HEK293 (cell line): ENCODE measurements at regions not wholly inside any gene's neighbourhood (a gene's known extent, or its start where the extent isn't known, plus 50 kb on each side); places are given as distances from the start of the nearest gene placed in this dataset.

Experiments
- CTCF ChIA-PET: fragments of 350-600 bp; formaldehyde crosslinking; extraction: SDS; loops from one replicate; lab custom pipeline; 2021; ENCODE audit warnings: antibody characterized with exemption; lab: Yijun Ruan, JAX
- POLR2A ChIA-PET: fragments of 300-600 bp; formaldehyde crosslinking; extraction: SDS; loops from one replicate; lab custom pipeline; 2020; ENCODE audit warnings: antibody characterized with exemption, inconsistent platforms; lab: Yijun Ruan, JAX
- H3K27ac ChIP-seq: fragments of 200-500 bp; sonication (Bioruptor generic); 2 replicates; pipeline ENCODE4 v1.5.1; 2014; ENCODE audit warnings: low read depth, low read length, control low read depth, inconsistent platforms; ENCODE audit errors: extremely low read depth
- H3K36me3 ChIP-seq, 2 experiments: fragments of 200-500 bp in 1 of 2; sonication (Bioruptor generic) in 1 of 2; 1 replicate in 1 of 2; 2 replicates in 1 of 2; pipeline ENCODE4 v1.5.1; 2014 to 2017; ENCODE audit warnings: inconsistent platforms in 2 of 2, low read length in 2 of 2; ENCODE audit not compliant: control insufficient read depth in 2 of 2, insufficient read depth in 1 of 2
- H3K4me1 ChIP-seq: fragments of 200-500 bp; sonication (Bioruptor generic); 2 replicates; pipeline ENCODE4 v1.5.1; 2014; ENCODE audit warnings: mild to moderate bottlenecking, low read length, inconsistent platforms; ENCODE audit not compliant: control insufficient read depth, insufficient read depth
- H3K4me3 ChIP-seq: 2 replicates; pipeline ENCODE4 v1.5.1; 2011; ENCODE audit warnings: low read depth, mild to moderate bottlenecking, control low read depth, low read length, moderate library complexity
- H3K9me3 ChIP-seq: fragments of 200-500 bp; sonication (Bioruptor generic); 2 replicates; pipeline ENCODE4 v1.5.1; 2014; ENCODE audit warnings: low read depth, low read length, inconsistent platforms; ENCODE audit not compliant: control insufficient read depth, insufficient read depth
- GLIS1 ChIP-seq: fragments of 450-650 bp; formaldehyde crosslinking; IDR thresholded peaks from 2 replicates; pipeline ENCODE4 v1.5.1; 2016; ENCODE audit warnings: missing biosample characterization, missing genetic modification characterization
- HOXD13 ChIP-seq: sonication (generic); formaldehyde crosslinking; IDR thresholded peaks from 2 replicates; pipeline ENCODE4 v1.8.0; 2022; ENCODE audit warnings: missing genetic modification reagents, borderline replicate concordance
- INSM2 ChIP-seq: fragments of 450-650 bp; formaldehyde crosslinking; IDR thresholded peaks from 2 replicates; pipeline ENCODE4 v1.5.1; 2016; ENCODE audit warnings: missing biosample characterization, missing genetic modification characterization
- KLF10 ChIP-seq: fragments of 450-650 bp; IDR thresholded peaks from 2 replicates; pipeline ENCODE4 v1.5.1; 2018; ENCODE audit warnings: missing biosample characterization, mild to moderate bottlenecking, missing genetic modification characterization
- OSR2 ChIP-seq: fragments of 450-650 bp; formaldehyde crosslinking; IDR thresholded peaks from 2 replicates; pipeline ENCODE4 v1.5.1; 2016; ENCODE audit warnings: missing biosample characterization, missing genetic modification characterization
- OVOL3 ChIP-seq: fragments of 450-650 bp; formaldehyde crosslinking; IDR thresholded peaks from 2 replicates; pipeline ENCODE4 v1.5.1; 2016; ENCODE audit warnings: missing biosample characterization, missing genetic modification characterization
- SP7 ChIP-seq: fragments of 450-650 bp; formaldehyde crosslinking; IDR thresholded peaks from 2 replicates; pipeline ENCODE4 v1.5.1; 2016; ENCODE audit warnings: missing biosample characterization, missing genetic modification characterization
- WT1 ChIP-seq: fragments of 450-650 bp; formaldehyde crosslinking; IDR thresholded peaks from 2 replicates; pipeline ENCODE4 v1.5.1; 2016; ENCODE audit warnings: missing biosample characterization, missing genetic modification characterization
- ZBTB26 ChIP-seq: fragments of 450-650 bp; formaldehyde crosslinking; optimal IDR thresholded peaks from 2 replicates; pipeline ENCODE3; 2016; ENCODE audit warnings: missing biosample characterization, mild to moderate bottlenecking, missing genetic modification characterization
- ZBTB8A ChIP-seq: fragments of 450-650 bp; formaldehyde crosslinking; IDR thresholded peaks from 2 replicates; pipeline ENCODE4 v1.5.1; 2016; ENCODE audit warnings: missing biosample characterization, missing genetic modification characterization
- ZFHX2 ChIP-seq: fragments of 450-650 bp; formaldehyde crosslinking; conservative IDR thresholded peaks from 2 replicates; pipeline ENCODE4 v1.5.1; 2016; ENCODE audit warnings: missing biosample characterization, missing genetic modification characterization
- ZNF24 ChIP-seq: fragments of 450-650 bp; formaldehyde crosslinking; IDR thresholded peaks from 2 replicates; pipeline ENCODE4 v1.5.1; 2016; ENCODE audit warnings: missing biosample characterization, missing genetic modification characterization
- ZNF248 ChIP-seq: fragments of 450-650 bp; formaldehyde crosslinking; IDR thresholded peaks from 2 replicates; pipeline ENCODE4 v1.5.1; 2017; ENCODE audit warnings: missing biosample characterization, missing genetic modification characterization
- ZNF266 ChIP-seq: fragments of 450-650 bp; formaldehyde crosslinking; IDR thresholded peaks from 2 replicates; pipeline ENCODE4 v1.5.1; 2016; ENCODE audit warnings: missing biosample characterization, missing genetic modification characterization, low read depth
- ZNF335 ChIP-seq: fragments of 450-650 bp; formaldehyde crosslinking; conservative IDR thresholded peaks from 2 replicates; pipeline ENCODE4 v1.5.1; 2016; ENCODE audit warnings: missing biosample characterization, missing genetic modification characterization
- ZNF350 ChIP-seq: fragments of 450-650 bp; formaldehyde crosslinking; IDR thresholded peaks from 2 replicates; pipeline ENCODE4 v1.5.0; 2017; ENCODE audit warnings: missing biosample characterization, mild to moderate bottlenecking, missing genetic modification characterization
- ZNF394 ChIP-seq: fragments of 450-650 bp; formaldehyde crosslinking; IDR thresholded peaks from 2 replicates; pipeline ENCODE4 v1.5.1; 2016; ENCODE audit warnings: missing biosample characterization, missing genetic modification characterization, mild to moderate bottlenecking, moderate library complexity, borderline replicate concordance
- ZNF416 ChIP-seq: fragments of 450-650 bp; formaldehyde crosslinking; IDR thresholded peaks from 2 replicates; pipeline ENCODE4 v1.5.1; 2016; ENCODE audit warnings: missing biosample characterization, missing genetic modification characterization
- ZNF529 ChIP-seq: fragments of 450-650 bp; formaldehyde crosslinking; IDR thresholded peaks from 2 replicates; pipeline ENCODE4 v1.5.1; 2017; ENCODE audit warnings: missing genetic modification characterization, missing biosample characterization; ENCODE audit not compliant: insufficient replicate concordance
- ZNF560 ChIP-seq: fragments of 450-650 bp; formaldehyde crosslinking; IDR thresholded peaks from 2 replicates; pipeline ENCODE4 v1.5.1; 2017; ENCODE audit warnings: missing biosample characterization, missing genetic modification characterization, borderline replicate concordance
- ZNF561 ChIP-seq: fragments of 450-650 bp; IDR thresholded peaks from 2 replicates; pipeline ENCODE4 v1.5.1; 2018; ENCODE audit warnings: missing biosample characterization, missing genetic modification characterization, borderline replicate concordance
- ZNF624 ChIP-seq: fragments of 450-650 bp; formaldehyde crosslinking; IDR thresholded peaks from 2 replicates; pipeline ENCODE4 v1.5.1; 2017; ENCODE audit warnings: missing biosample characterization, missing genetic modification characterization
- ZNF830 ChIP-seq: fragments of 450-650 bp; IDR thresholded peaks from 2 replicates; pipeline ENCODE4 v1.5.0; 2018; ENCODE audit warnings: missing biosample characterization, missing genetic modification characterization, low read depth, mild to moderate bottlenecking, moderate library complexity
- ZNF837 ChIP-seq: fragments of 450-650 bp; formaldehyde crosslinking; IDR thresholded peaks from 2 replicates; pipeline ENCODE4 v1.5.1; 2016; ENCODE audit warnings: missing biosample characterization, missing genetic modification characterization
- TF ChIP-seq, protein P1 (sequence below): fragments of 450-650 bp; formaldehyde crosslinking; IDR thresholded peaks from 2 replicates; pipeline ENCODE4 v1.5.1; 2016; ENCODE audit warnings: missing biosample characterization, missing genetic modification characterization, low read depth
- TF ChIP-seq, protein P2 (sequence below): fragments of 450-650 bp; formaldehyde crosslinking; IDR thresholded peaks from 2 replicates; pipeline ENCODE4 v1.5.1; 2016; ENCODE audit warnings: missing biosample characterization, missing genetic modification characterization
- TF ChIP-seq, protein P3 (sequence below): fragments of 450-650 bp; formaldehyde crosslinking; IDR thresholded peaks from 2 replicates; pipeline ENCODE4 v1.5.1; 2016; ENCODE audit warnings: missing biosample characterization, missing genetic modification characterization, low read depth

GRCh38 chr7:85565276-85565675 is 378.4 kb upstream of the SEMA3D start (continued):
- TF ChIP-seq ZNF335 (tag by site-specific recombination) (no peak), ZNF837 (no peak), ZNF248 (tag by site-specific recombination) (no peak), WT1 (tag by site-specific recombination) (no peak), ZNF624 (no peak), ZNF266 (no peak), ZNF830 (tag by site-specific recombination) (no peak), SP7 (tag by site-specific recombination) (no peak)

- ChIA-PET POLR2A (no interaction called here), CTCF (interaction anchor here (0.6 to 0.8 kb wide), 2 partner anchors 10 to 534 kb away, joined by 3 to 4 read pairs; no protein-coding TSS in a partner anchor)
- H3K36me3 ChIP-seq: no peaks in the 10 kb centered on the region
- H3K4me1 ChIP-seq: no peaks in the 10 kb centered on the region
- no peak overlapping the region for H3K4me3 ChIP-seq
- no peak overlapping the region for H3K27ac ChIP-seq
- TF ChIP-seq ZNF529 (tag by site-specific recombination): no peak
- TF ChIP-seq ZNF560 (tag by site-specific recombination): no peak
- TF ChIP-seq, protein P1, sequence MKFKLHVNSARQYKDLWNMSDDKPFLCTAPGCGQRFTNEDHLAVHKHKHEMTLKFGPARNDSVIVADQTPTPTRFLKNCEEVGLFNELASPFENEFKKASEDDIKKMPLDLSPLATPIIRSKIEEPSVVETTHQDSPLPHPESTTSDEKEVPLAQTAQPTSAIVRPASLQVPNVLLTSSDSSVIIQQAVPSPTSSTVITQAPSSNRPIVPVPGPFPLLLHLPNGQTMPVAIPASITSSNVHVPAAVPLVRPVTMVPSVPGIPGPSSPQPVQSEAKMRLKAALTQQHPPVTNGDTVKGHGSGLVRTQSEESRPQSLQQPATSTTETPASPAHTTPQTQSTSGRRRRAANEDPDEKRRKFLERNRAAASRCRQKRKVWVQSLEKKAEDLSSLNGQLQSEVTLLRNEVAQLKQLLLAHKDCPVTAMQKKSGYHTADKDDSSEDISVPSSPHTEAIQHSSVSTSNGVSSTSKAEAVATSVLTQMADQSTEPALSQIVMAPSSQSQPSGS (tag by site-specific recombination): no peak
- TF ChIP-seq ZNF624: no peak
- no peak for TF ChIP-seq ZNF394 (tag by site-specific recombination)
- TF ChIP-seq ZBTB8A (tag by site-specific recombination): no peak
- no peak for TF ChIP-seq GLIS1 (tag by site-specific recombination)
- TF ChIP-seq KLF10 (tag by site-specific recombination): no peak
- TF ChIP-seq, protein P2, sequence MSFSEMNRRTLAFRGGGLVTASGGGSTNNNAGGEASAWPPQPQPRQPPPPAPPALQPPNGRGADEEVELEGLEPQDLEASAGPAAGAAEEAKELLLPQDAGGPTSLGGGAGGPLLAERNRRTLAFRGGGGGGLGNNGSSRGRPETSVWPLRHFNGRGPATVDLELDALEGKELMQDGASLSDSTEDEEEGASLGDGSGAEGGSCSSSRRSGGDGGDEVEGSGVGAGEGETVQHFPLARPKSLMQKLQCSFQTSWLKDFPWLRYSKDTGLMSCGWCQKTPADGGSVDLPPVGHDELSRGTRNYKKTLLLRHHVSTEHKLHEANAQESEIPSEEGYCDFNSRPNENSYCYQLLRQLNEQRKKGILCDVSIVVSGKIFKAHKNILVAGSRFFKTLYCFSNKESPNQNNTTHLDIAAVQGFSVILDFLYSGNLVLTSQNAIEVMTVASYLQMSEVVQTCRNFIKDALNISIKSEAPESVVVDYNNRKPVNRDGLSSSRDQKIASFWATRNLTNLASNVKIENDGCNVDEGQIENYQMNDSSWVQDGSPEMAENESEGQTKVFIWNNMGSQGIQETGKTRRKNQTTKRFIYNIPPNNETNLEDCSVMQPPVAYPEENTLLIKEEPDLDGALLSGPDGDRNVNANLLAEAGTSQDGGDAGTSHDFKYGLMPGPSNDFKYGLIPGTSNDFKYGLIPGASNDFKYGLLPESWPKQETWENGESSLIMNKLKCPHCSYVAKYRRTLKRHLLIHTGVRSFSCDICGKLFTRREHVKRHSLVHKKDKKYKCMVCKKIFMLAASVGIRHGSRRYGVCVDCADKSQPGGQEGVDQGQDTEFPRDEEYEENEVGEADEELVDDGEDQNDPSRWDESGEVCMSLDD (tag by site-specific recombination): no peak
- no peaks in the 10 kb centered on the region for H3K9me3 ChIP-seq
Measured at GRCh38 chr7:85564861-85565260, 378.0 kb upstream of the SEMA3D start.

DNA sequence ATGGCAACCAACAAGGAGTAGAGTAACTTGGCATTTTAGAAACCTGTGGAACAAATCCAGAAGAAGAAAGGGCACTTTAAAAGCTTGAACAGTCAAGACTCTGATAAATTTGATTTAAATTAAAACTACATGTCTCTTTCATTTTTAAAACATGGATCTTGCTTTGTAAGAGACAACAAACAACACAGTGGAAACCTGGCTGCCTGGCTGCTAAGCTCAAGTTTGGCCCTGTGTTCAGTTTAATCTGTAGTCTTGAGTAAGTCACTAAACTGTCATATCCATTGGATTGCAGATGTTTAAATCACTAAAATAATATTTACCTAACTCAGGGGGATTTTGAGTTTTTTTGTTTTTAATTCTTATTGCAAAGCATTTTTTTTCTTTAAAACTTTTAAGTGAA is 374.9 kb upstream of the SEMA3D start:
- POLR2A ChIA-PET: no interaction called here
- Histone ChIP-seq H3K4me3 (no peak overlapping the region), H3K36me3 (no peaks in the 10 kb centered on the region), H3K9me3 (no peaks in the 10 kb centered on the region), H3K27ac (no peak overlapping the region), H3K4me1 (no peaks in the 10 kb centered on the region)
- CTCF ChIA-PET: no interaction called here
- TF ChIP-seq OSR2 (tag by site-specific recombination) (no peak), ZBTB26 (no peak), ZNF24 (no peak), ZNF350 (tag by site-specific recombination) (no peak), INSM2 (tag by site-specific recombination) (no peak), HOXD13 (CRISPR knock-in tag) (no peak), ZNF416 (tag by site-specific recombination) (no peak), OVOL3 (tag by site-specific recombination) (no peak), ZFHX2 (tag by site-specific recombination) (no peak), ZNF561 (no peak)
- TF ChIP-seq, protein P3, sequence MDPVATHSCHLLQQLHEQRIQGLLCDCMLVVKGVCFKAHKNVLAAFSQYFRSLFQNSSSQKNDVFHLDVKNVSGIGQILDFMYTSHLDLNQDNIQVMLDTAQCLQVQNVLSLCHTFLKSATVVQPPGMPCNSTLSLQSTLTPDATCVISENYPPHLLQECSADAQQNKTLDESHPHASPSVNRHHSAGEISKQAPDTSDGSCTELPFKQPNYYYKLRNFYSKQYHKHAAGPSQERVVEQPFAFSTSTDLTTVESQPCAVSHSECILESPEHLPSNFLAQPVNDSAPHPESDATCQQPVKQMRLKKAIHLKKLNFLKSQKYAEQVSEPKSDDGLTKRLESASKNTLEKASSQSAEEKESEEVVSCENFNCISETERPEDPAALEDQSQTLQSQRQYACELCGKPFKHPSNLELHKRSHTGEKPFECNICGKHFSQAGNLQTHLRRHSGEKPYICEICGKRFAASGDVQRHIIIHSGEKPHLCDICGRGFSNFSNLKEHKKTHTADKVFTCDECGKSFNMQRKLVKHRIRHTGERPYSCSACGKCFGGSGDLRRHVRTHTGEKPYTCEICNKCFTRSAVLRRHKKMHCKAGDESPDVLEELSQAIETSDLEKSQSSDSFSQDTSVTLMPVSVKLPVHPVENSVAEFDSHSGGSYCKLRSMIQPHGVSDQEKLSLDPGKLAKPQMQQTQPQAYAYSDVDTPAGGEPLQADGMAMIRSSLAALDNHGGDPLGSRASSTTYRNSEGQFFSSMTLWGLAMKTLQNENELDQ (tag by site-specific recombination): no peak
